GM12892 (cell line): ENCODE measurements at regions not wholly inside any gene's neighbourhood (a gene's known extent, or its start where the extent isn't known, plus 50 kb on each side); places are given as distances from the start of the nearest gene placed in this dataset.

Experiments
- POLR2A ChIP-seq: IDR thresholded peaks from 2 replicates; pipeline ENCODE4 v1.6.1; 2011; ENCODE audit warnings: low read depth, low read length, control low read depth
- POLR2AphosphoS5 ChIP-seq: IDR thresholded peaks from 2 replicates; pipeline ENCODE4 v1.6.1; 2011; ENCODE audit warnings: low read depth, low read length, control low read depth

DNA sequence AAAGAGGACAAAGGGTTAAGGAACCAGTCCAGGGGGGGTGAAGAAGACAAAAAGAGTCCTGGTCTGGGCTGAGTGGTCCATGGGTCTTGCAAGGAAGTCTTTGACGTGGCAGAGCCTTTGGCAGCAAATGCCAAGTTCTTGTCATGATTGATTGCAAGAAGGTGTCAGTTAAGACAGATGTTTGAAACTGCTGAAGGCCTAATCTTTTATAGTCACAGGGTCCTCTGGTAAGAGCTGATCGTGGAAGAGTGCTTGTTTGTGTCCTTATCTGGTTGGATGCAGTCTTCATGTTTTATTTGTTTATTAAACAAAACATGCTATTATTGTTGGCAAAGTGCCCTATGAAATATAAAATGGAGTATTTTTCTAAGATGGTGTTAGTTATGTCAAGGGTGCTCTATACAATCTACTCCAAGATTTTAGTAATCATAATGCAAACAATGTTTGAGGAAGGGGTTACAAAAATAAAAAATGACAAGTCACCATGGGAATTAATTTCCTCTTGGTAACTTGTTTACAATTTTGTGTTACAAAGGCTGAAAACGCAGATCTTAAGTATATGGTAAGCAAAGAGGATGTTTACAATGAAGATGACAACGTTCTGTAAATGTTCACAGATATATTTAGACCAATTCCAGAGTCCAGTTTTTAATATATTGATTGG lies 85.9 kb downstream of the MAGED4 start:
- TF ChIP-seq POLR2AphosphoS5 (no peak), POLR2A (no peak)
